ENCODE measurements at regions not wholly inside any gene's neighbourhood (a gene's known extent, or its start where the extent isn't known, plus 50 kb on each side); places are given as distances from the start of the nearest gene placed in this dataset.

DNA sequence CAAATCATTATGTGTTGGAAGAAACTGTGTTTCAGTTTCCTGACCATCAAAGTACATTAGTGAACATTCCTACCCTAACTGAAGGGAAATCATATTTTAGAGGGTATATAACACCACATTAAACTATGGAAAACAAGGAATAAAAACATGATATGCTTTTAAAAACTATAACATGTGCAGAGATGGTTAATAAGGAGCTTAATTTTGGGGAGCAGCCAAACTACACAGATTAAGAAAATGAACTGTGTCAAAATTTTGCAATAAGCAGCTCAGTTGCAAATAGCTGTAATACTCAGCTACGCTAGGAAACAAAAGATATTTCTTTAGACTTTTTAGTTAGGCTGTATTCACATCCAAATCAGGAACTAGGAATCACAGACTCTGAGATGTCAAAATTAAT, 1115.7 kb upstream of the CELF2 start:
- no peaks in the 10 kb centered on the region for H3K9me2 ChIP-seq (replicated peaks; ENCODE audit: insufficient read depth)
- no peaks in the 10 kb centered on the region for H3K9me3 ChIP-seq (ENCODE audit: low read depth)
- no peak for TF ChIP-seq EZH2phosphoT487 (IDR thresholded peaks at IDR 0.05; ENCODE audit: low read depth, severe bottlenecking, unreplicated experiment)
- TF ChIP-seq, protein P1, sequence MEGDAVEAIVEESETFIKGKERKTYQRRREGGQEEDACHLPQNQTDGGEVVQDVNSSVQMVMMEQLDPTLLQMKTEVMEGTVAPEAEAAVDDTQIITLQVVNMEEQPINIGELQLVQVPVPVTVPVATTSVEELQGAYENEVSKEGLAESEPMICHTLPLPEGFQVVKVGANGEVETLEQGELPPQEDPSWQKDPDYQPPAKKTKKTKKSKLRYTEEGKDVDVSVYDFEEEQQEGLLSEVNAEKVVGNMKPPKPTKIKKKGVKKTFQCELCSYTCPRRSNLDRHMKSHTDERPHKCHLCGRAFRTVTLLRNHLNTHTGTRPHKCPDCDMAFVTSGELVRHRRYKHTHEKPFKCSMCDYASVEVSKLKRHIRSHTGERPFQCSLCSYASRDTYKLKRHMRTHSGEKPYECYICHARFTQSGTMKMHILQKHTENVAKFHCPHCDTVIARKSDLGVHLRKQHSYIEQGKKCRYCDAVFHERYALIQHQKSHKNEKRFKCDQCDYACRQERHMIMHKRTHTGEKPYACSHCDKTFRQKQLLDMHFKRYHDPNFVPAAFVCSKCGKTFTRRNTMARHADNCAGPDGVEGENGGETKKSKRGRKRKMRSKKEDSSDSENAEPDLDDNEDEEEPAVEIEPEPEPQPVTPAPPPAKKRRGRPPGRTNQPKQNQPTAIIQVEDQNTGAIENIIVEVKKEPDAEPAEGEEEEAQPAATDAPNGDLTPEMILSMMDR (IDR thresholded peaks at IDR 0.05; ENCODE audit: poor library complexity), result no peak
- TF ChIP-seq EZH2 (IDR thresholded peaks at IDR 0.05; ENCODE audit: borderline replicate concordance), result no peak
- H3K79me2 ChIP-seq, result no peaks in the 10 kb centered on the region
- no peaks in the 10 kb centered on the region for H4K20me1 ChIP-seq (ENCODE audit: insufficient read depth, poor library complexity, severe bottlenecking)
- no peaks in the 10 kb centered on the region for H3K27me3 ChIP-seq
- no peak overlapping the region for H2AFZ ChIP-seq
- no peak overlapping the region for H3K4me3 ChIP-seq
- no peak overlapping the region for H3K4me2 ChIP-seq
- DNase-seq (ENCODE audit: low spot score), result no peak
- no peaks in the 10 kb centered on the region for H3K4me1 ChIP-seq (ENCODE audit: insufficient read depth)
- no peaks in the 10 kb centered on the region for H3K36me3 ChIP-seq (replicated peaks; ENCODE audit: insufficient read depth, low read depth)
- H3K27ac ChIP-seq, result no peak overlapping the region
- 43% methylated on average over 1 of the region's 1 CpG for WGBS (ENCODE audit: low lambda C conversion rate, missing lambda C conversion rate)

- Histone ChIP-seq H2AFZ (no peak overlapping the region), H3K79me2 (no peaks in the 10 kb centered on the region), H3K4me1 (ENCODE audit: insufficient read depth) (no peaks in the 10 kb centered on the region), H3K27me3 (no peaks in the 10 kb centered on the region), H3K9me2 (replicated peaks; ENCODE audit: insufficient read depth) (no peaks in the 10 kb centered on the region), H3K36me3 (replicated peaks; ENCODE audit: insufficient read depth, low read depth) (no peaks in the 10 kb centered on the region), H3K4me3 (no peak overlapping the region), H3K4me2 (no peak overlapping the region), H4K20me1 (ENCODE audit: insufficient read depth, poor library complexity, severe bottlenecking) (no peaks in the 10 kb centered on the region), H3K9me3 (ENCODE audit: low read depth) (no peaks in the 10 kb centered on the region), H3K27ac (no peak overlapping the region)
- no peak for DNase-seq (ENCODE audit: low spot score)
- 86% methylated on average over 1 of the region's 1 CpG for WGBS (ENCODE audit: low lambda C conversion rate, missing lambda C conversion rate)
- TF ChIP-seq EZH2 (IDR thresholded peaks at IDR 0.05; ENCODE audit: borderline replicate concordance) (no peak), EZH2phosphoT487 (IDR thresholded peaks at IDR 0.05; ENCODE audit: low read depth, severe bottlenecking, unreplicated experiment) (no peak)
- TF ChIP-seq, protein P1 (IDR thresholded peaks at IDR 0.05; ENCODE audit: poor library complexity), result no peak
Measured at GRCh38 chr10:9910446-9910845, 1107.2 kb upstream of the CELF2 start.

- no peaks in the 10 kb centered on the region for H4K20me1 ChIP-seq (ENCODE audit: insufficient read depth, poor library complexity, severe bottlenecking)
- no peaks in the 10 kb centered on the region for H3K36me3 ChIP-seq (replicated peaks; ENCODE audit: insufficient read depth, low read depth)
- no peak overlapping the region for H2AFZ ChIP-seq
- no peaks in the 10 kb centered on the region for H3K9me3 ChIP-seq (ENCODE audit: low read depth)
- no peak for DNase-seq (ENCODE audit: low spot score)
- WGBS (ENCODE audit: low lambda C conversion rate, missing lambda C conversion rate), result 69% methylated on average over 7 of the region's 7 CpGs
- TF ChIP-seq EZH2phosphoT487 (IDR thresholded peaks at IDR 0.05; ENCODE audit: low read depth, severe bottlenecking, unreplicated experiment) (no peak), EZH2 (IDR thresholded peaks at IDR 0.05; ENCODE audit: borderline replicate concordance) (no peak)
- TF ChIP-seq, protein P1 (IDR thresholded peaks at IDR 0.05; ENCODE audit: poor library complexity), result no peak
- no peak overlapping the region for H3K4me3 ChIP-seq
- no peaks in the 10 kb centered on the region for H3K27me3 ChIP-seq
- H3K79me2 ChIP-seq, result no peaks in the 10 kb centered on the region
- H3K4me1 ChIP-seq (ENCODE audit: insufficient read depth), result no peaks in the 10 kb centered on the region
- no peak overlapping the region for H3K4me2 ChIP-seq
- no peak overlapping the region for H3K27ac ChIP-seq
- no peaks in the 10 kb centered on the region for H3K9me2 ChIP-seq (replicated peaks; ENCODE audit: insufficient read depth)
Measured at GRCh38 chr10:9911488-9911887, 1106.2 kb upstream of the CELF2 start.
